ENCODE measurements at regions not wholly inside any gene's neighbourhood (a gene's known extent, or its start where the extent isn't known, plus 50 kb on each side); places are given as distances from the start of the nearest gene placed in this dataset.

DNA sequence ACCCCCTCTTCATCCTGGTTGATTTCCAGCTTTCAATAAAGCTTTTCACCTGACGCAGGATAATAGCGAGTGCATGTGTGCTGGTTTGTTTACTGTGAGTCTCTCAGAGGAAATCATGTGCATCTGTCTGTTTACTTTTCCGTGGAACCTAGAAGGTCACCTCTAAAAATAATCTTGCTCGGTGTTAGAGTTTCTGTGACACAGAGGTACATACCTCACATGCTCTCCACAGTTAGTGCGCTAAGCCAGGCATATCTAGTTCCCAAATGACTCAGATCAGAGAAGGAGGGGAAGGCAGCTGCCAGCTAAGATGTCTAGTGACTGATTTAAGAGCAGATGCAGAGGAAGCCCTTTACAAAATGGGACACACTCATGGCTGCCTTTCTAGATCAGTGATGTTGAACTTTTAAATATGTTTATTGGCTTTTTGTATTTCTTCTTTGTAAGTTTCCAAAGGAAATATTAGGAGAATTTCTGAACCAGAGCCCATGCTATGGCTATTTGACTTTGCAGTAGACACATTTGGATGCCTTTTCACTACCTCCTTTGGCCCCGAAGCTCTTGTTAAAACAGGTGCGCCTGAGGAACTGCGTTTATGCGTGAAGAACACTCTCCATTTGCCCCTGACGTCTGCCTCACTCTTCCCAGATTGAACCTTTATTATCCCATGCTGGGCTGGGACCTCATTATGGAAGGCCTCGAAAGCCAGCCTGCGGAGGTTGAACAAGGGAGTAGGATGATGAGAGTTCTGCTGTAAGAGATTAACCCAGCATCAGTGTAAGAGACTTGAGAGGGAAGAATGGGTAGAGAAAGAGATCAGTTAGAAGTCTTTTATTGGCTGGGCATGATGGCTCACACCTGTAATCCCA, 145.6 kb downstream of the FAM161A start:
- no peak overlapping the region for H3K27ac Mint-ChIP-seq
- no peak for DNase-seq (ENCODE audit: extremely low spot score, unreplicated experiment)
- no peaks in the 10 kb centered on the region for H3K36me3 Mint-ChIP-seq
- H3K4me1 Mint-ChIP-seq (ENCODE audit: unreplicated experiment), result no peaks in the 10 kb centered on the region
- TF ChIP-seq, protein P1, sequence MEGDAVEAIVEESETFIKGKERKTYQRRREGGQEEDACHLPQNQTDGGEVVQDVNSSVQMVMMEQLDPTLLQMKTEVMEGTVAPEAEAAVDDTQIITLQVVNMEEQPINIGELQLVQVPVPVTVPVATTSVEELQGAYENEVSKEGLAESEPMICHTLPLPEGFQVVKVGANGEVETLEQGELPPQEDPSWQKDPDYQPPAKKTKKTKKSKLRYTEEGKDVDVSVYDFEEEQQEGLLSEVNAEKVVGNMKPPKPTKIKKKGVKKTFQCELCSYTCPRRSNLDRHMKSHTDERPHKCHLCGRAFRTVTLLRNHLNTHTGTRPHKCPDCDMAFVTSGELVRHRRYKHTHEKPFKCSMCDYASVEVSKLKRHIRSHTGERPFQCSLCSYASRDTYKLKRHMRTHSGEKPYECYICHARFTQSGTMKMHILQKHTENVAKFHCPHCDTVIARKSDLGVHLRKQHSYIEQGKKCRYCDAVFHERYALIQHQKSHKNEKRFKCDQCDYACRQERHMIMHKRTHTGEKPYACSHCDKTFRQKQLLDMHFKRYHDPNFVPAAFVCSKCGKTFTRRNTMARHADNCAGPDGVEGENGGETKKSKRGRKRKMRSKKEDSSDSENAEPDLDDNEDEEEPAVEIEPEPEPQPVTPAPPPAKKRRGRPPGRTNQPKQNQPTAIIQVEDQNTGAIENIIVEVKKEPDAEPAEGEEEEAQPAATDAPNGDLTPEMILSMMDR (conservative IDR thresholded peaks at IDR 0.05), result no peak
- H3K4me3 Mint-ChIP-seq, result no peak overlapping the region
- H3K9me3 Mint-ChIP-seq, result no peaks in the 10 kb centered on the region
- H3K27me3 Mint-ChIP-seq, result no peaks in the 10 kb centered on the region

DNA sequence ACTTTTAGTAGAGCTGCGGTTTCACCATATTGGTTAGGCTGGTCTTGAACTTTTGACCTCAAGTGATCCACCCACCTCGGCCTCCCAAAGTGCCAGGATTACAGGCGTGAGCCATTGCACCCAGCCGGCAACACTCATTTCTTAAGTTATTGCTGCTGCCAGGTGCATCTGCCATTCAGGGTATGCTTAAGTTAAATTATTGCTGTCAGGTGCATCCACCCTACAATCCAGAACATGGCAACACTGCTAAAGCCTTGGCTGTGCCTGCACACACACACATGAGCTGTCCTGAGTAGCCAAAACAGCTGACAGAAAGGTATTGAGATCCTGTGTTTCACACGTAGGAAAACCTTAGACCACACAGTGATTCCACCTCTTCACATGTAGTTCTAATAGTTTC, 148.2 kb downstream of the FAM161A start:
- no peak overlapping the region for H3K4me3 Mint-ChIP-seq
- TF ChIP-seq, protein P1 (conservative IDR thresholded peaks at IDR 0.05), result no peak
- H3K4me1 Mint-ChIP-seq (ENCODE audit: unreplicated experiment), result no peaks in the 10 kb centered on the region
- H3K36me3 Mint-ChIP-seq, result no peaks in the 10 kb centered on the region
- H3K27ac Mint-ChIP-seq, result no peak overlapping the region
- no peaks in the 10 kb centered on the region for H3K9me3 Mint-ChIP-seq
- no peak for DNase-seq (ENCODE audit: extremely low spot score, unreplicated experiment)
- H3K27me3 Mint-ChIP-seq, result no peaks in the 10 kb centered on the region

DNA sequence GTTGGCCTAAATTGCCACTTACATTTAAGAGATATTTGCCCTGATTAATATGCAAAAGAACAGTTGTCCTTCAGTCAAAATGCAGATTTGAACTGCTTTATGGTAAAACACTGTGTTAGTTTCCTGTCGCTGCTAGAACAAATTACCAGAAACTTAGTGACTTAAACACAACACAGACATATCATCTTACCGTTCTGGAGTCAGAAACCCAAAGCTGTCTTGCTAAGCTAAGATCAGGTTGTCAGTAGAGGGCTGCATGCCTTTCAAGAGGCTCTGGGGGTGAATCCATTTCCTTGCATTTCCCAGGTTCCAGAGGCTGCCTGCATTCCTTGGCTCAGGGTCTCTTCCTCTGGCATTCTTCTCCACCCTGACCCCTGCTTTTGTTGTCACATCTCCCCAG, 149.5 kb downstream of the FAM161A start:
- Mint-ChIP-seq H3K4me1 (ENCODE audit: unreplicated experiment) (no peaks in the 10 kb centered on the region), H3K27ac (no peak overlapping the region), H3K36me3 (no peaks in the 10 kb centered on the region), H3K4me3 (no peak overlapping the region), H3K27me3 (no peaks in the 10 kb centered on the region), H3K9me3 (no peaks in the 10 kb centered on the region)
- DNase-seq (ENCODE audit: extremely low spot score, unreplicated experiment), result no peak
- TF ChIP-seq, protein P1 (conservative IDR thresholded peaks at IDR 0.05), result no peak

DNA sequence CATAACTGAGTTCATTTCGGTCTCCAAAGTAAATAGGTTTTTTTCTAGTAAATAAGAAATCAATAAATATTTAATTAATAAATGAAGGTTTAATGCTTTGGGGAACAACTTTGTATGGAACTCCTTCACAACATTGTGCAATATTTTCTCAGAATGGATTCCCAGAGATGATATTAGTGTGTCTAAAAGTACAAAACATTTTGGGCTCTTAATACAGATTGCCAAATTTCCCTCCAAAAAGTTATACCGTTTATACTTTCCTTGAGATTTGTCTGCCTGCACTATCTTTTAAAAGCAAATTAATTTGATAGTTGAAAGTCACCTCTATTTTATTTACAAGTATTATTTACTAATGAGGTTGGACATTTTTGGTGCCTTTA, 151.8 kb downstream of the FAM161A start:
- Mint-ChIP-seq H3K27ac (no peak overlapping the region), H3K27me3 (no peaks in the 10 kb centered on the region), H3K4me3 (no peak overlapping the region), H3K4me1 (ENCODE audit: unreplicated experiment) (no peaks in the 10 kb centered on the region), H3K9me3 (no peaks in the 10 kb centered on the region), H3K36me3 (no peaks in the 10 kb centered on the region)
- DNase-seq (ENCODE audit: extremely low spot score, unreplicated experiment), result no peak
- TF ChIP-seq, protein P1 (conservative IDR thresholded peaks at IDR 0.05), result no peak

DNA sequence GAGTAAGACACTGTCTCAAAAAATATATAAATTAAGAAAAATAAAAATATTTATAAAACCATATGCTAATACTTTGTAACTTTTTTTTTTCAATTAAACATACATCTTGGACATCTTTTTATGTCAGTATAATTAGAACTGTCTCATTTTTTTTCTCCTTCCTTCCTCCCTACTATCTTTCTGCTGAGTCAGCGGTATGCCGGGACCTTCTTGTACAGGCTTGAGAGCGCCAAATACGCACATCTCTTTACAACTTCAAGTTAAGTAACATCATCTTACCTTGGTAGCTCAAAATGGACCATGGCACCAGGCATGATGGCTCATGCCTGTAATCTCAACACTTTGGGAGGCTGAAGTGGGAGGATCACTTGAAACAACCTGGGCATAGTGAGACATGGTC, 153.4 kb downstream of the FAM161A start:
- no peaks in the 10 kb centered on the region for H3K9me3 Mint-ChIP-seq
- no peaks in the 10 kb centered on the region for H3K4me1 Mint-ChIP-seq (ENCODE audit: unreplicated experiment)
- no peaks in the 10 kb centered on the region for H3K27me3 Mint-ChIP-seq
- TF ChIP-seq, protein P1 (conservative IDR thresholded peaks at IDR 0.05), result no peak
- DNase-seq (ENCODE audit: extremely low spot score, unreplicated experiment), result no peak
- no peak overlapping the region for H3K4me3 Mint-ChIP-seq
- no peaks in the 10 kb centered on the region for H3K36me3 Mint-ChIP-seq
- no peak overlapping the region for H3K27ac Mint-ChIP-seq
